Mesendoderm (in vitro differentiated cells): ENCODE measurements at regions not wholly inside any gene's neighbourhood (a gene's known extent, or its start where the extent isn't known, plus 50 kb on each side); places are given as distances from the start of the nearest gene placed in this dataset.
"Not testable (repeated sequence)": the region's sequence is repeated elsewhere in the genome, so short reads cannot be mapped to it uniquely, and the experiment has no call there.

Experiments
- DNase-seq: peaks from one replicate; pipeline ENCODE4 v3.0.0; 2013
- H2AK5ac ChIP-seq: 2 replicates; pipeline ENCODE4 v1.6.1; 2013; ENCODE audit warnings: low read length, inconsistent platforms
- H2BK120ac ChIP-seq: 2 replicates; pipeline ENCODE4 v1.6.1; 2013; ENCODE audit warnings: low read depth, mild to moderate bottlenecking, low read length, moderate library complexity, mixed read lengths
- H2BK15ac ChIP-seq: replicated peaks from 2 replicates; pipeline ENCODE4 v1.6.1; 2013; ENCODE audit warnings: low read depth, mild to moderate bottlenecking, moderate library complexity
- H2BK5ac ChIP-seq: 2 replicates; pipeline ENCODE4 v1.6.1; 2013; ENCODE audit warnings: low read length, inconsistent platforms
- H3K18ac ChIP-seq: 2 replicates; pipeline ENCODE4 v1.6.1; 2013; ENCODE audit warnings: mild to moderate bottlenecking, low read length, mixed read lengths
- H3K23ac ChIP-seq: one replicate; pipeline ENCODE4 v1.6.1; 2013; ENCODE audit warnings: low read length
- H3K27ac ChIP-seq: 2 replicates; pipeline ENCODE4 v1.5.1; 2013; ENCODE audit warnings: low read depth, mild to moderate bottlenecking, inconsistent platforms, low read length, moderate library complexity
- H3K27me3 ChIP-seq: 2 replicates; pipeline ENCODE4 v1.6.1; 2013; ENCODE audit warnings: low read length, control low read depth, mild to moderate bottlenecking, inconsistent platforms; ENCODE audit not compliant: insufficient read depth, poor library complexity
- H3K36me3 ChIP-seq: 2 replicates; pipeline ENCODE4 v1.6.1; 2013; ENCODE audit warnings: low read length, inconsistent platforms; ENCODE audit not compliant: control insufficient read depth, insufficient read depth
- H3K4ac ChIP-seq: one replicate; pipeline ENCODE4 v1.6.1; 2013; ENCODE audit warnings: low read depth, mild to moderate bottlenecking, low read length, moderate library complexity
- H3K4me1 ChIP-seq: 2 replicates; pipeline ENCODE4 v1.6.1; 2013; ENCODE audit warnings: low read depth, low read length, inconsistent platforms; ENCODE audit not compliant: control insufficient read depth
- H3K4me2 ChIP-seq: 2 replicates; pipeline ENCODE4 v1.6.1; 2013; ENCODE audit warnings: low read length
- H3K4me3 ChIP-seq: 2 replicates; pipeline ENCODE4 v1.5.1; 2013; ENCODE audit warnings: mild to moderate bottlenecking, low read length
- H3K56ac ChIP-seq: one replicate; pipeline ENCODE4 v1.6.1; 2013; ENCODE audit warnings: low read length
- H3K79me1 ChIP-seq: 2 replicates; pipeline ENCODE4 v1.6.1; 2013; ENCODE audit warnings: low read length, inconsistent platforms
- H3K79me2 ChIP-seq: 2 replicates; pipeline ENCODE4 v1.6.1; 2013; ENCODE audit warnings: mild to moderate bottlenecking, low read length; ENCODE audit not compliant: control insufficient read depth, insufficient read depth
- H3K9ac ChIP-seq: 2 replicates; pipeline ENCODE4 v1.6.1; 2013; ENCODE audit warnings: low read length, inconsistent platforms
- H4K5ac ChIP-seq: one replicate; pipeline ENCODE4 v1.6.1; 2013; ENCODE audit warnings: low read length
- H4K8ac ChIP-seq: one replicate; pipeline ENCODE4 v1.6.1; 2013; ENCODE audit warnings: low read depth, mild to moderate bottlenecking, control low read depth, low read length, moderate library complexity
- WGBS: extraction: QIAGEN DNeasy Blood & Tissue Kit; methylation state at CpG from one replicate; pipeline ENCODE4 v1.1.7; 2013; ENCODE audit warnings: low lambda C conversion rate, missing lambda C conversion rate; ENCODE audit not compliant: insufficient coverage; ENCODE audit errors: extremely low coverage; 5-methylcytosine and 5-hydroxymethylcytosine counted together

DNA sequence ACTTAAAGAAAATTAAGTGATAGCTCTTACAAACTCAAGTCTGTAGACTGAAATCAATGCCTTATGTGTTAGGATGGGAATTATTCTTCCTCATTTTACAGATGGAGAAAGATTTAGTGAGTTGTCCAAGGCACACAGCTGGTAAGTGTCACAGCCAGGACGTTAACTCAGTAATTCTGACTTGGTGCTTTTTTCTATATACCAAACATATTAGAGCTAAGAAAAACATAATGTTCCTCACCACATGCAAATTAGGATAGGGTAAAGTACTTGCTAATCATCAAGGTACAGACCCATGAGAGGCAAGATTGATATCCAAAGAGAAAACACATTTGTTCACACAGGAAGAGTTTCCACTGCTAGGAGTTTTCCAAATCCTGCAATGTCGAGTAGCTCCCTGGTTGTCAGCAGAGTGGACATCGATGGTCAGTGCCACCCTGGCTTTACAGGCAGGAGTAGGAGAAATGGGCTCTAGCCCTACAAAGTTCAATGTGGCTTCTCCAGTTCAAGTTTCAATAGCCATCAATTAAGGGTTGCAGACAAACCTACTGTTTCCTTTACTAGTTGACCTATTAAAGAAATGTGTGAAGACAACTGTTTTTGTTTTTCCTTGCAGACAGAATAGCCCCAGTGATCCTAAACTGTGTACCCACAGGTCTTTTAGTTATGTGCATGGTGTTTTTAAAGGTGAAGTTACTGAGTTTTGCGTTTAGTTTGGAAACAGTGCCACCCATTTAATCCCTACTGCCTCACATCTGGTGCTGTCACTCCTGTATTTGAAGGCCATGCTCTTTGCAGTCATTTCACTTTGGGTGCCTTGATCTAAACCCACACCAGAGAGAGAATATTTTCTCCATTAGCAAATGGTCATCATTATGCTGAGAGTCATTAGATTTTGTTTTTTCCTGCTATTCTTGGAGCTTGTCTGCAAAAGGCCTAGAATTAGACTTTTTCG, 460.8 kb upstream of the SMARCA2 start:
- Histone ChIP-seq H3K4me1 (no peaks in the 10 kb centered on the region), H3K23ac (no peak overlapping the region), H3K27me3 (no peaks in the 10 kb centered on the region), H4K8ac (no peak overlapping the region), H2BK5ac (no peak overlapping the region), H3K9ac (no peak overlapping the region), H4K5ac (no peak overlapping the region), H2AK5ac (no peak overlapping the region), H3K56ac (no peak overlapping the region), H3K79me2 (no peaks in the 10 kb centered on the region), H3K18ac (no peak overlapping the region), H3K4me2 (no peak overlapping the region), H3K79me1 (no peaks in the 10 kb centered on the region), H3K4ac (no peak overlapping the region), H3K27ac (no peak overlapping the region), H2BK15ac (no peak overlapping the region), H3K36me3 (no peaks in the 10 kb centered on the region), H3K4me3 (no peak overlapping the region), H2BK120ac (no peak overlapping the region)
- no peak for DNase-seq
- WGBS, result no CpG with 5 or more reads among the region's 5 CpGs

DNA sequence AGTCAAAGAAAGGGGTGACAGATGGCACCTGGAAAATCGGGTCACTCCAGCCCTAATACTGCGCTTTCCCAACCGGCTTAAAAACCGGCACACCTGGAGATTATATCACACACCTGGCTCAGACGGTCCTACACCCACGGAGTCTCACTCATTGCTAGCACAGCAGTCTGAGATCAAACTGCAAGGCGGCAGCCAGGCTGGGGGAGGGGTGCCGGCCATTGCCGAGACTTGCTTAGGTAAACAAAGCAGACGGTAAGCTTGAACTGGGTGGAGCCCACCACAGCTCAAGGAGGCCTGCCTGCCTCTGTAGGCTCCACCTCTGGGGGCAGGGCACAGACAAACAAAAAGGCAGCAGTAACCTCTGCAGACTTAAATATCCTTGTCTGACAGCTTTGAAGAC, 456.5 kb upstream of the SMARCA2 start:
- not testable (repeated sequence) for H2BK120ac ChIP-seq, H3K79me1 ChIP-seq, H2AK5ac ChIP-seq, H3K23ac ChIP-seq, H4K8ac ChIP-seq, H3K36me3 ChIP-seq, DNase-seq, H3K4ac ChIP-seq, H3K4me3 ChIP-seq, H2BK15ac ChIP-seq, H4K5ac ChIP-seq, H3K27me3 ChIP-seq, H3K9ac ChIP-seq, H3K27ac ChIP-seq, H3K4me1 ChIP-seq, H3K79me2 ChIP-seq, H3K56ac ChIP-seq, H3K4me2 ChIP-seq, H2BK5ac ChIP-seq, H3K18ac ChIP-seq
- no CpG with 5 or more reads among the region's 10 CpGs for WGBS

DNA sequence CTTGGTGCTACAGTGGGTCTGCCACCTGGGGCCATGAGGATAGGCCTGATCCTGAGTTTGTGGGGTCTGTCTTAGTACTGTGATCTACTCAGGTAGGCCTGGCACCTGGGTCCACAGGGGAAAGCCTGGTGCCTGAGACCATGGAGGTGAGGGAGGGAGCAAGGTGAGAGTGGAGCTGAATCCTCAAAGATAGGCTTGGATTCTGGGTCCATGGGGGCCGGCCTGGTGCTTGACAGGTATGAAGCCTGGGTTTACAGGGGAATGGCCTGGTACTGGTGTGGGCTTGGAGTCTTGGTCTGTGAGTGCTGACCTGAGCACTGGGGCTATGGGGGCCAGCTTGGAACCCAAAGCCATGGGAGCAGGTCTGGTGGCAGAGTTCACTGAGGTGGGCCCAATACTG, 439.2 kb upstream of the SMARCA2 start:
- no peak overlapping the region for H2BK15ac ChIP-seq
- H4K8ac ChIP-seq, result no peak overlapping the region
- no peaks in the 10 kb centered on the region for H3K36me3 ChIP-seq
- H3K4me2 ChIP-seq, result no peak overlapping the region
- no CpG with 5 or more reads among the region's 1 CpG for WGBS
- H3K4ac ChIP-seq, result no peak overlapping the region
- no peak overlapping the region for H3K9ac ChIP-seq
- DNase-seq, result no peak
- no peaks in the 10 kb centered on the region for H3K79me1 ChIP-seq
- H4K5ac ChIP-seq, result no peak overlapping the region
- no peak overlapping the region for H2BK120ac ChIP-seq
- no peak overlapping the region for H3K56ac ChIP-seq
- no peak overlapping the region for H3K23ac ChIP-seq
- no peak overlapping the region for H2BK5ac ChIP-seq
- H3K4me3 ChIP-seq, result no peak overlapping the region
- no peaks in the 10 kb centered on the region for H3K4me1 ChIP-seq
- H3K27me3 ChIP-seq, result no peaks in the 10 kb centered on the region
- H3K79me2 ChIP-seq, result no peaks in the 10 kb centered on the region
- no peak overlapping the region for H2AK5ac ChIP-seq
- no peak overlapping the region for H3K27ac ChIP-seq
- H3K18ac ChIP-seq, result no peak overlapping the region

DNA sequence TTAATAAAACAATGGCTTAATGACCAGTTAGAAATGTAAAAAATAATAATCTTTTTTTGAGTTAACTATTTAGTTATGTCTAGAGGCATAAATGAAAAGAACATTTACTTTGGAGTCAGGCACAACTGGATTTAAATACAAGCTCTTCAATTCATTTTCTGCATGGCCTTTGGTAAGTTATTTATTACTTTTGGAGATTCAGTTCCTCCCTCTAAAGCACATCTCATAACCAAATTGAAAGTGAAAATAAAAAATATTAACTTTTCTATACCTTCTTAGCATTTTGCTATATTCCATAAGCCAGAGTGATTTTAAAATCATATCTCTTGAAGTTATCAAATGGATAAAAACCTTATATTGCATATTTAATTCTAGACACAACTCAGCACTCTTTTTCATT, 434.9 kb upstream of the SMARCA2 start:
- H4K8ac ChIP-seq, result no peak overlapping the region
- no peak for DNase-seq
- H2BK15ac ChIP-seq, result no peak overlapping the region
- H3K79me2 ChIP-seq, result no peaks in the 10 kb centered on the region
- H3K27ac ChIP-seq, result no peak overlapping the region
- H3K4me1 ChIP-seq, result no peaks in the 10 kb centered on the region
- no peak overlapping the region for H3K4ac ChIP-seq
- no peaks in the 10 kb centered on the region for H3K36me3 ChIP-seq
- H3K4me2 ChIP-seq, result no peak overlapping the region
- H2AK5ac ChIP-seq, result no peak overlapping the region
- H2BK120ac ChIP-seq, result no peak overlapping the region
- H2BK5ac ChIP-seq, result no peak overlapping the region
- H3K4me3 ChIP-seq, result no peak overlapping the region
- H3K27me3 ChIP-seq, result no peaks in the 10 kb centered on the region
- no peak overlapping the region for H3K18ac ChIP-seq
- no peak overlapping the region for H3K23ac ChIP-seq
- H3K9ac ChIP-seq, result no peak overlapping the region
- H3K56ac ChIP-seq, result no peak overlapping the region
- H4K5ac ChIP-seq, result no peak overlapping the region
- H3K79me1 ChIP-seq, result no peaks in the 10 kb centered on the region

DNA sequence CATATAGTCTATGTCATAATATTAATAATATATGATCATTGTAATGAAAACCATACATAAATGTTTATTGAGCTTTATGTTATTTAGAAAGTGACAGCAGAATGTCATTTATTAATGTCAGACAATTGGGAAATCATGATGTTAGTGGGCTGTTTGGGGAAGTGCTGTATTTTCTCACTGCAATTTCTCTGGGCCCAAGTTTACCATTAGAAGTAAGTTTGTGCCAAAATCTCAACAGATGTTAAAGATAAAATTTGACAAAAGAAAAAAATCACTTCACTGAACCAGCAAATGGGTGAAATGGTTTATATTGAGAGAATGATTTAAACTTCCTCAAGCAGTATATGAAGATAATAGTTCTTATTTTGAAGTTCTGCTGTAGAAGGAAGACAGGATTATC, 433.2 kb upstream of the SMARCA2 start:
- H3K18ac ChIP-seq, result no peak overlapping the region
- no peak overlapping the region for H2BK5ac ChIP-seq
- H3K27ac ChIP-seq, result no peak overlapping the region
- H3K79me2 ChIP-seq, result no peaks in the 10 kb centered on the region
- no peak overlapping the region for H4K5ac ChIP-seq
- no peaks in the 10 kb centered on the region for H3K36me3 ChIP-seq
- H2BK15ac ChIP-seq, result no peak overlapping the region
- H3K9ac ChIP-seq, result no peak overlapping the region
- H3K27me3 ChIP-seq, result no peaks in the 10 kb centered on the region
- no peak overlapping the region for H3K23ac ChIP-seq
- H3K4me1 ChIP-seq, result no peaks in the 10 kb centered on the region
- no peak for DNase-seq
- H3K4me2 ChIP-seq, result no peak overlapping the region
- H3K4ac ChIP-seq, result no peak overlapping the region
- no peak overlapping the region for H2AK5ac ChIP-seq
- H2BK120ac ChIP-seq, result no peak overlapping the region
- no peak overlapping the region for H3K4me3 ChIP-seq
- no peaks in the 10 kb centered on the region for H3K79me1 ChIP-seq
- H4K8ac ChIP-seq, result no peak overlapping the region
- H3K56ac ChIP-seq, result no peak overlapping the region

DNA sequence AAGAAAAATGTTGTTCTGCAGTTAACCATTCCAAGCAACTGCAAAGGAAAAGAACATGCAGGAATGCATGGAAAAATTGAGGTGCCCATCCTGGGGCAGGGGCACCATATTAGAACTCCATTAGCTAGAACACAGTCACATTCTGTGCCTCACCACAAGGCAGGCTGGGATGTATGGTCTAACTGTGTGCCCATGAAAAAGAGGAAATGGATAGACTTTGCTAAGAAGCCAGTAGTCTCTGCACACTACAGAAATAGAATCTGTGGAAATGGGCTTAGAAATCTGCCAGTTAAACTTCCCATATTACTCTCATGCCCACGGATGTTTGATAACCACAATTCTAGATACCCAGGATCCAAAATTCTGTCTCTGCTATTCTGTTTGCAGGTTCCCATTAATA, 423.8 kb upstream of the SMARCA2 start:
- Histone ChIP-seq H3K4me3 (no peak overlapping the region), H2BK120ac (no peak overlapping the region), H3K27me3 (no peaks in the 10 kb centered on the region), H4K5ac (no peak overlapping the region), H2BK5ac (no peak overlapping the region), H3K23ac (no peak overlapping the region), H3K27ac (no peak overlapping the region), H3K4me2 (no peak overlapping the region), H4K8ac (no peak overlapping the region), H3K79me1 (no peaks in the 10 kb centered on the region), H2BK15ac (no peak overlapping the region), H3K4ac (no peak overlapping the region), H3K79me2 (no peaks in the 10 kb centered on the region), H3K4me1 (no peaks in the 10 kb centered on the region), H3K18ac (no peak overlapping the region), H2AK5ac (no peak overlapping the region), H3K9ac (no peak overlapping the region), H3K36me3 (no peaks in the 10 kb centered on the region), H3K56ac (no peak overlapping the region)
- DNase-seq, result no peak
- no CpG with 5 or more reads among the region's 1 CpG for WGBS
